ENCODE measurements at regions not wholly inside any gene's neighbourhood (a gene's known extent, or its start where the extent isn't known, plus 50 kb on each side); places are given as distances from the start of the nearest gene placed in this dataset.

DNA sequence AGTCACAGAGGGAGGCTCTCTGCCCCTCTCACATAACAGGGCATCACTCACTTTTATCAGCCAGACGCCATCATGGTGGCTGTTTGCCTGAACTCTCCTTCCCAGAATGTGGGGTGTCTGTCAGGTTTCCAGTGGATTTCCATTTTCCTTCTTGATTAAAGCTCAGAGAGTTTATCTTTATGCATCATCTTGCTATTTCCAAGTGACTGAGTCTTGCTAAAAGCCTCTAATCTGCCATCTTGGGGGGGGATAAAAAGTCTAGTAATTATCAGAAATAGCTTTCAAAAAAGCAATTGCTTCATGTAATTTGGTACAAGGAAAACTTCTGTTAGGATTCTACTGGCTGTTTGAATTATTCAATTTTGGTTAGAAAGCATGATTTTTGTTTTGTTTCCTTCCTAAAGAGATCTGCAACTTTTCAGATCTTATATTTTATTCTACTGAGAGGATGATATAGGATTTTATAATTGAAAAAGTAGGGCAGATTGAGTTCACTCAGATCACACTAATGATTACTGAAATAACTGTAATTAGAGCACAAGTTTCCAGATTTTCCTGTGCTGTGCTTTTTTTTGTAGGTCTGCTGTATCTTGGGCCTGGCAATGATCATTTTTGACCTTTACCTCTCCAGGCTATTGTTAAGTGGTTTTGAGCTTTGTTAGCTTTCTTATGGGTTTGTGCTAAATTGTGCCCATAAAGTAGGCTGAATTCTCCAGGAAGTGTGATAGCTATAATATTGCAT lies 661.5 kb downstream of the TLE4 start:
- no peaks in the 10 kb centered on the region for H3K27me3 ChIP-seq (ENCODE audit: control insufficient read depth in 1 of 2, insufficient read depth in 2 of 2, low read length in 2 of 2)
- POLR2A ChIA-PET: no interaction called here
- no peaks in the 10 kb centered on the region for H3K4me1 ChIP-seq (ENCODE audit: insufficient read depth, low read length)
- no peak overlapping the region for H3K9ac ChIP-seq (ENCODE audit: insufficient read depth, low read depth, low read length)
- H3K27ac ChIP-seq (ENCODE audit: extremely low read length, insufficient read depth, low read length): no peak overlapping the region
- H3K4me2 ChIP-seq (ENCODE audit: low read depth, low read length): no peak overlapping the region
- no peak overlapping the region for H3K4me3 ChIP-seq (replicated peaks in 1 of 3; ENCODE audit: insufficient read depth in 1 of 3, low read depth in 2 of 3, low read length in 3 of 3)
- CTCF ChIA-PET (ENCODE audit: low intra/inter-chr PET ratio, low total read pairs): no interaction called here
- intact Hi-C loops (cut with micrococcal nuclease; ENCODE audit: unreplicated experiment): no loop called here
- no TSS peak for BruUV-seq (replicated peaks)
- DNase-seq (ENCODE audit: low spot score): no peak
- TF ChIP-seq MATR3 (CRISPR knock-in tag; IDR thresholded peaks at IDR 0.05): no peak
- TF ChIP-seq ZNF569 (CRISPR knock-in tag; IDR thresholded peaks at IDR 0.05; ENCODE audit: borderline replicate concordance): no peak
- no peak for TF ChIP-seq SMAD9 (CRISPR knock-in tag; IDR thresholded peaks at IDR 0.05)
- TF ChIP-seq GLI4 (CRISPR knock-in tag; IDR thresholded peaks at IDR 0.05; ENCODE audit: borderline replicate concordance): no peak
- no peak for TF ChIP-seq THYN1 (CRISPR knock-in tag; IDR thresholded peaks at IDR 0.05; ENCODE audit: borderline replicate concordance, low read depth)
- TF ChIP-seq, protein P1, sequence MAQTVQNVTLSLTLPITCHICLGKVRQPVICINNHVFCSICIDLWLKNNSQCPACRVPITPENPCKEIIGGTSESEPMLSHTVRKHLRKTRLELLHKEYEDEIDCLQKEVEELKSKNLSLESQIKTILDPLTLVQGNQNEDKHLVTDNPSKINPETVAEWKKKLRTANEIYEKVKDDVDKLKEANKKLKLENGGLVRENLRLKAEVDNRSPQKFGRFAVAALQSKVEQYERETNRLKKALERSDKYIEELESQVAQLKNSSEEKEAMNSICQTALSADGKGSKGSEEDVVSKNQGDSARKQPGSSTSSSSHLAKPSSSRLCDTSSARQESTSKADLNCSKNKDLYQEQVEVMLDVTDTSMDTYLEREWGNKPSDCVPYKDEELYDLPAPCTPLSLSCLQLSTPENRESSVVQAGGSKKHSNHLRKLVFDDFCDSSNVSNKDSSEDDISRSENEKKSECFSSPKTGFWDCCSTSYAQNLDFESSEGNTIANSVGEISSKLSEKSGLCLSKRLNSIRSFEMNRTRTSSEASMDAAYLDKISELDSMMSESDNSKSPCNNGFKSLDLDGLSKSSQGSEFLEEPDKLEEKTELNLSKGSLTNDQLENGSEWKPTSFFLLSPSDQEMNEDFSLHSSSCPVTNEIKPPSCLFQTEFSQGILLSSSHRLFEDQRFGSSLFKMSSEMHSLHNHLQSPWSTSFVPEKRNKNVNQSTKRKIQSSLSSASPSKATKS (CRISPR knock-in tag; IDR thresholded peaks at IDR 0.05): no peak
- TF ChIP-seq MYC (CRISPR knock-in tag; IDR thresholded peaks at IDR 0.05; ENCODE audit: borderline replicate concordance): no peak
- no peak for TF ChIP-seq MTA3 (CRISPR knock-in tag; IDR thresholded peaks at IDR 0.05)
- H3K36me3 ChIP-seq (replicated peaks in 1 of 2; ENCODE audit: control insufficient read depth in 1 of 2, insufficient read depth in 2 of 2, low read length in 2 of 2): no peaks in the 10 kb centered on the region
- in situ Hi-C loops (cut with HindIII; ENCODE audit: extremely low pct_ligation_motif_present, low pct_unique_long_range_greater_than_20kb): no loop called here
- FAIRE-seq: no peak
- no peaks in the 10 kb centered on the region for H3K79me2 ChIP-seq (ENCODE audit: insufficient read depth, low read length)
- H3K9me3 ChIP-seq (ENCODE audit: low read length): peaks cover 76% of the 10 kb centered on the region
- H4K20me1 ChIP-seq (ENCODE audit: insufficient read depth, low read length): no peaks in the 10 kb centered on the region
- WGBS (ENCODE audit: low lambda C conversion rate): 0% methylated on average over 1 of the region's 1 CpG
- no peak for ATAC-seq
- no peak overlapping the region for H2AFZ ChIP-seq (ENCODE audit: low read length)
